T-cell (primary cell): ENCODE measurements at regions not wholly inside any gene's neighbourhood (a gene's known extent, or its start where the extent isn't known, plus 50 kb on each side); places are given as distances from the start of the nearest gene placed in this dataset.
"Not testable (repeated sequence)": the region's sequence is repeated elsewhere in the genome, so short reads cannot be mapped to it uniquely, and the experiment has no call there.

Source experiments
- ATAC-seq, 4 experiments: fragments of 200-7000 bp in 3 of 4; fragments of 150-1000 bp in 1 of 4; cut with Tn5 transposase; replicated peaks in 1 of 4; 1 replicate in 3 of 4; 2 replicates in 1 of 4; pipeline ENCODE4 v1.10.0; 2021; ENCODE audit warnings: moderate library complexity in 3 of 4, mild to moderate bottlenecking in 2 of 4, moderate number of reproducible peaks in 1 of 4
- CTCF ChIA-PET, 2 donors: fragments of 300-600 bp; sonication (Branson Sonifier 250); formaldehyde crosslinking; loops; one replicate each; lab custom pipeline; 2022; ENCODE audit warnings: antibody characterized with exemption in 2 of 2; lab: Charles Lee
- POLR2A ChIA-PET, 2 donors: fragments of 300-600 bp; sonication (Branson Sonifier 250); formaldehyde crosslinking; loops; one replicate each; lab custom pipeline; 2022; ENCODE audit warnings: antibody characterized with exemption in 2 of 2; lab: Charles Lee
- DNase-seq, 35 experiments: peaks; one replicate each; pipeline versions ENCODE4 v3.0.0 to v3.0.0-alpha.2; 2013 to 2023
- H3K27ac ChIP-seq: one replicate; pipeline ENCODE4 v1.5.1; 2013; ENCODE audit warnings: low read length
- H3K27me3 ChIP-seq, 2 experiments: replicated peaks in 1 of 2; 1 replicate in 1 of 2; 2 replicates in 1 of 2; pipeline versions ENCODE4 v1.6.1 to v1.7.0; 2013; ENCODE audit warnings: low read length in 1 of 2, mixed read lengths in 1 of 2; ENCODE audit not compliant: control insufficient read depth in 2 of 2, insufficient read depth in 2 of 2; ENCODE audit errors: extremely low read depth in 1 of 2
- H3K36me3 ChIP-seq, 2 donors: 1 replicate in 1 of 2; 2 replicates in 1 of 2; pipeline versions ENCODE4 v1.6.1 to v1.7.0; 2013; ENCODE audit warnings: low read length in 1 of 2; ENCODE audit not compliant: control insufficient read depth in 2 of 2, insufficient read depth in 1 of 2; ENCODE audit errors: extremely low read depth in 1 of 2
- H3K4me1 ChIP-seq, 2 experiments: 1 replicate in 1 of 2; 2 replicates in 1 of 2; pipeline versions ENCODE4 v1.6.1 to v1.7.0; 2013; ENCODE audit warnings: low read length in 2 of 2, mixed read lengths in 1 of 2; ENCODE audit not compliant: insufficient read depth in 2 of 2, control insufficient read depth in 1 of 2; ENCODE audit errors: extremely low read depth in 1 of 2
- H3K4me3 ChIP-seq, 2 donors: 1 replicate in 1 of 2; 2 replicates in 1 of 2; pipeline versions ENCODE4 v1.5.1 to v1.7.0; 2013; ENCODE audit warnings: mild to moderate bottlenecking in 2 of 2, low read length in 1 of 2, moderate library complexity in 1 of 2; ENCODE audit not compliant: control insufficient read depth in 1 of 2; ENCODE audit errors: extremely low read depth in 1 of 2
- H3K9me3 ChIP-seq: 2 replicates; pipeline ENCODE4 v1.7.0; 2013
- H3K27ac Mint-ChIP-seq, 2 donors: one replicate each; pipeline ENCODE4 v1.8.0; 2020 to 2021; ENCODE audit warnings: mild to moderate bottlenecking in 2 of 2, mixed read lengths in 2 of 2
- H3K27me3 Mint-ChIP-seq, 2 donors: one replicate each; pipeline ENCODE4 v1.8.0; 2021 to 2022; ENCODE audit warnings: mixed read lengths in 2 of 2
- H3K36me3 Mint-ChIP-seq: one replicate; pipeline ENCODE4 v1.8.0; 2021; ENCODE audit warnings: mixed read lengths
- H3K4me1 Mint-ChIP-seq, 3 donors: one replicate each; pipeline ENCODE4 v1.8.0; 2020 to 2022; ENCODE audit warnings: mixed read lengths in 3 of 3, mild to moderate bottlenecking in 1 of 3
- H3K4me3 Mint-ChIP-seq, 3 donors: one replicate each; pipeline ENCODE4 v1.8.0; 2020 to 2022; ENCODE audit warnings: mild to moderate bottlenecking in 3 of 3, mixed read lengths in 3 of 3, moderate library complexity in 3 of 3
- H3K9me3 Mint-ChIP-seq, 3 donors: one replicate each; pipeline ENCODE4 v1.8.0; 2020 to 2022; ENCODE audit warnings: mixed read lengths in 3 of 3
- WGBS: methylation state at CpG from one replicate; pipeline ENCODE4 v1.1.5; 2013; ENCODE audit warnings: missing lambda C conversion rate; ENCODE audit not compliant: insufficient coverage; 5-methylcytosine and 5-hydroxymethylcytosine counted together

DNA sequence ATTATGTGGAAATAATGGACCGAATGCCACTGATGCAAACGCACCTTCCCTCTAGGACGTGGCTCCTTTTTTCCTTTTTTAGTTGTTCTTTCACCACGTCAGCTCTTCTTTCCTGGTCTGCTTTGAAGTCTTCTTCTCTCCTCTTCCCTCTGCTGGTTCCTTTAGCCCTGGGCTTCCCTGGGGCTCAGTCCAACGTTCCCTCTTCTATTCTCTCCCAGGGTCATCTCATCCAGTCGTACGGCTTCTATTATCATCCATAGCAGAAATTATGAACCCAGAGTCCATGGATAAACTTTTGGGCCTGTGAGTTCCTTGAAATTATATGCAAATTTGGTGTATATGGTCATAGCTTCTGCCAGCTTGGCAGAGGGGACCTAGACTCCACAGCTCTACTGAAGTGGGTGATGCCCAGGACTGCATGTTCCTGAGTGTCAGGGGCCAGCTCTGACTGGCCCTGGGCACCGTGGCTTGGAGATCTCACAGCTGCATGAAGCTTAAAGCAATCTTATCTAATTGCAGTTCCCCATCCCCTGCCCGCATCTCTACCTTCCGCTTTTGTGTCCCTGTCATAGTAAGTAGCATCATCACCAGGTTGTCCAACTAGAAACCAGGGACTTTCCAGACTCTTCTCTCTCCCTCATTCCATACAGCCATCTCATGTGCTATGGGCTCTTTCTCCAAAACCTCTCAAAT, 746.3 kb upstream of the TPTE start:
- H3K36me3 ChIP-seq, H3K9me3 ChIP-seq, H3K36me3 Mint-ChIP-seq, ATAC-seq, H3K27me3 Mint-ChIP-seq, CTCF ChIA-PET, H3K27ac ChIP-seq, H3K4me3 ChIP-seq, H3K4me1 ChIP-seq, H3K4me3 Mint-ChIP-seq, POLR2A ChIA-PET, H3K27me3 ChIP-seq, H3K27ac Mint-ChIP-seq, H3K4me1 Mint-ChIP-seq, DNase-seq: not testable (repeated sequence)
- peaks cover 33 to 38% (median 36%) of the 10 kb centered on the region in 3 donors for H3K9me3 Mint-ChIP-seq
- 75% methylated on average over 8 of the region's 10 CpGs for WGBS

DNA sequence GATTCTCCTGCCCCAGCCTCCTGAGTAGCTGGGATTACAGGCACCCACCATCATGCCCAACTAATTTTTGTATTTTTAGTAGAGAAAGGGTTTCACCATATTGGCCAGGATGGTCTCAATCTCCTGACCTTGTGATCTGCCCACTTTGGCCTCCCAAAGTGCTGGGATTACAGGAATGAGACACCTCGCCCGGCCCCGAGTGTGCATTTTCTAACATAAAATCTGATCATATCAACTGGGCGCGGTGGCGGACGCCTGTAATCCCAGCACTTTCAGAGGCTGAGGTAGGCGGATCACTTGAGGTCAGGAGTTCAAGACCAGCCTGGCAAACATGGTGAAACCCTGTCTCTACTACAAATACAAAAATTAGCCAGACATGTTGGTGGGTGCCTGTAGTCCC, 745.5 kb upstream of the TPTE start:
- WGBS = 68% methylated on average over 8 of the region's 8 CpGs
- H3K27me3 ChIP-seq, H3K27ac Mint-ChIP-seq, H3K4me3 ChIP-seq, H3K27ac ChIP-seq, ATAC-seq, H3K4me1 ChIP-seq, POLR2A ChIA-PET, H3K36me3 Mint-ChIP-seq, CTCF ChIA-PET, H3K27me3 Mint-ChIP-seq, H3K4me1 Mint-ChIP-seq, H3K9me3 ChIP-seq, DNase-seq, H3K36me3 ChIP-seq, H3K4me3 Mint-ChIP-seq: not testable (repeated sequence)
- H3K9me3 Mint-ChIP-seq = peaks cover 41 to 46% (median 43%) of the 10 kb centered on the region in 3 donors

DNA sequence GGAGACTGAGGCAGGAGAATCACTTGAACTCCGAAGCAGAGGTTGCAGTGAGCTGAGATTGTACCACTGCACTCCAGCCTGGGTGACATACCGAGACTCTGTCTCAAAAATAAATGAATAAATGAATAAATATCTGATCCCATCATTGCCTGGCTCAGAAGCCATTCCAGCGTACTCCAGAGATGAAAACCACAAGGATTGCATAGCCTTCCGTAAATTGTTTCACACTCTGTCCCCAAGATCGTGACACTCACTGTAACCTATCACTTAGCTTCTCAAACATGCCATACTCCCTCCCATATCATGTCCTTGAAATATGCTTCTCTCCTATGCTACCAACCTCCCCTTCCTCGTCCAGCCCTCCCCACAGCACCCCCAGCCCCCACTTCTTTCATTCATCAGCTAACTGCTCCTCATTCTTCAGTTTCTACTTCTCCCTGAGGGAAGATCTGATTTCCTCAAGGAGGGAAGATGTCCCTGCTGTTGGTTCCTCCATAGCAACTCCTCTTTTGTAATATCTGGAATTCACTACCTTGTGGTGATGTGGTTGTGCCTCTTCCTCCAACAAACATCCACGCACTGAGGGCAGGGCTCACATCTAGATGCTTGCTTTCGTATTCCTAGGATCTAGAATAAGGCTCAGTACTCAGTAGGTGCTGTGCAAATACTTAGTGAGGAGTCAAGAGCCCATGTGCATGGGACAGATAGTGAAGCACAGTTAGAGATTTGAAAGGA, 744.9 kb upstream of the TPTE start:
- DNase-seq, ATAC-seq, H3K27me3 Mint-ChIP-seq, H3K9me3 ChIP-seq, H3K4me1 ChIP-seq, H3K36me3 Mint-ChIP-seq, H3K36me3 ChIP-seq, H3K4me1 Mint-ChIP-seq, H3K4me3 ChIP-seq, H3K27ac ChIP-seq, CTCF ChIA-PET, H3K27ac Mint-ChIP-seq, POLR2A ChIA-PET, H3K27me3 ChIP-seq, H3K4me3 Mint-ChIP-seq: not testable (repeated sequence)
- peaks cover 43 to 46% (median 46%) of the 10 kb centered on the region in 3 donors for H3K9me3 Mint-ChIP-seq
- WGBS = 60% methylated on average over 5 of the region's 8 CpGs

DNA sequence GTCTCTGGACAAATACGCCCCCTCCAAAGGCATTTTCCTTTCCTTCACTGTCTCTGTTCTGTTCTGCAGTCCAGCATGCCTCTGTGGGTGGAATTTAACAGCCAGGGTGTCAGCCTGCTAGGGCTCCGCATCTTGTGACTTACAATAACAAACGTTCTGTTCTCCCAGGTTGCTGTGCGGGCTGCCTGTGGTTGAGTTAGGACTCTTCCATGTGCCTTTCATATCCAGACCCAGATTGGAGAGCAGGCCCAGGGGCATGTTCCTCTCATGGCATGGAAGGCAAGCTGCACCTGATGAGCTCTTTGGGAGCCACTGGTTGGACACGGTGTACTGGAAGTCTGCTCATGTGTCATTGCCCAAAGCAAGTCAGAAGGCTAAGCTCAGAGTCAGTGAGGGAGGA, 742.8 kb upstream of the TPTE start:
- H3K27ac ChIP-seq, H3K27me3 Mint-ChIP-seq, H3K9me3 ChIP-seq, H3K4me3 Mint-ChIP-seq, H3K4me1 ChIP-seq, H3K4me1 Mint-ChIP-seq, DNase-seq, H3K27me3 ChIP-seq, H3K4me3 ChIP-seq, ATAC-seq, CTCF ChIA-PET, H3K36me3 ChIP-seq, H3K36me3 Mint-ChIP-seq, H3K27ac Mint-ChIP-seq, POLR2A ChIA-PET: not testable (repeated sequence)
- 82% methylated on average over 5 of the region's 5 CpGs for WGBS
- H3K9me3 Mint-ChIP-seq = peaks cover 53 to 61% (median 57%) of the 10 kb centered on the region in 3 donors

DNA sequence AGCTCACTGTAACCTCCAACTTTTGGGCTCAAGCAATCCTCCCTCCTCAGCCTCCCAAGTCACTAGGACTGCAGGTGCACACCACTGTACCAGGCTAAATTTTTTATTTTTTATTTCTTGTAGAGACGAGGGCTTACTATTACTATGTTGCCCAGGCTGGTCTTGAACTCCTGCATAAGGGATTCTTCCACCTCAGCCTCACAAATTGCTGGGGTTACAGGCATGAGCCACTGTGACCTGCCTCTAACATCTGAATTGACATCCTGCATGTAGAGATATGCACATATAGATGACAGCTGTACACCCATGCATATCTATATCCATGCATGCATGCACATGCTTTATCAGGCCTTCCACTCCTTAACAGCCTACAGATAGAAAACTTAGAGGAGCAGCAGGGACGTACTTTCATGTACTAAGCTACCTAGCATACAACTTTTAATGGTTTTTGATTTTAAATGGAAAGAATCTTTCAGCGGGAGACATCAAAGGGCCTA, 740.9 kb upstream of the TPTE start:
- ChIA-PET CTCF (no interaction called here), POLR2A (no interaction called here)
- Mint-ChIP-seq H3K4me3 (no peak overlapping the region), H3K27me3 (no peaks in the 10 kb centered on the region), H3K36me3 (no peaks in the 10 kb centered on the region), H3K4me1 (no peaks in the 10 kb centered on the region), H3K27ac (no peak overlapping the region), H3K9me3 (peaks cover 47 to 57% (median 50%) of the 10 kb centered on the region in 3 donors)
- peaks cover 2% of the 10 kb centered on the region for H3K9me3 ChIP-seq
- H3K36me3 ChIP-seq = no peaks in the 10 kb centered on the region
- DNase-seq = no peak
- H3K4me1 ChIP-seq = no peaks in the 10 kb centered on the region
- H3K27ac ChIP-seq = no peak overlapping the region
- no peak for ATAC-seq
- H3K27me3 ChIP-seq = no peaks in the 10 kb centered on the region
- H3K4me3 ChIP-seq = no peak overlapping the region
- WGBS = no CpG with 5 or more reads among the region's 3 CpGs

DNA sequence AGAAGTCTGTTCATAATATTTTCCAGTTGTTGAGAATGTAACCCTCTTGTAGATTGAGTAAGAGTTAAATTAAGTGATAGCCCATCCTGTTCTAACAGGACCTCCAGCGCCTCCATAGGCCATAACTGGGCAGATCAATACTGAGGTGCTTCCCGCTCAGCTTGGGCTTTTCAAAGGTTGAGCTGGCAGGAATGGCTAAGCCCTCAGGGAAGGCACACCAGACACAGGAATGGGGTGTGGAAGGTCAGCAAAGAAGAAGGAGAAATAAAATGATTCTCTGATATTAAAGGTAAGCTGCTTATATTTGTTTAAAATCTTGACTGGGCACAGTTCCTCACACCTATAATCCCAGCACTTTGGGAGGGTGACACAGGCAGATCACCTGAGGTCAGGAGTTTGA, 737.8 kb upstream of the TPTE start:
- H3K36me3 Mint-ChIP-seq, H3K9me3 ChIP-seq, H3K4me1 Mint-ChIP-seq, H3K4me1 ChIP-seq, H3K27me3 Mint-ChIP-seq, H3K4me3 ChIP-seq, H3K27me3 ChIP-seq, ATAC-seq, H3K27ac ChIP-seq, H3K27ac Mint-ChIP-seq, H3K36me3 ChIP-seq, DNase-seq, POLR2A ChIA-PET, H3K4me3 Mint-ChIP-seq, CTCF ChIA-PET: not testable (repeated sequence)
- WGBS = 54% methylated on average over 2 of the region's 2 CpGs
- peaks cover 41 to 55% (median 44%) of the 10 kb centered on the region in 3 donors for H3K9me3 Mint-ChIP-seq
